Loucy (cell line): ENCODE measurements at regions not wholly inside any gene's neighbourhood (a gene's known extent, or its start where the extent isn't known, plus 50 kb on each side); places are given as distances from the start of the nearest gene placed in this dataset.

Source experiments
- H2AFZ ChIP-seq: fragments of 200-600 bp; sonication (generic); 2 replicates; pipeline ENCODE4 v1.6.0; 2016; ENCODE audit warnings: antibody characterized with exemption, mild to moderate bottlenecking, low read length, moderate library complexity
- H3F3A ChIP-seq: fragments of 200-600 bp; 2 replicates; pipeline ENCODE4 v1.6.0; 2016; ENCODE audit warnings: antibody characterized with exemption, low read depth, mild to moderate bottlenecking
- H3K27me3 ChIP-seq: fragments of 200-600 bp; sonication (generic); 2 replicates; pipeline ENCODE4 v1.6.1; 2014; ENCODE audit warnings: low read length, mild to moderate bottlenecking; ENCODE audit not compliant: insufficient read depth, poor library complexity, severe bottlenecking
- H3K36me3 ChIP-seq: fragments of 200-600 bp; sonication (generic); 2 replicates; pipeline ENCODE4 v1.6.1; 2016; ENCODE audit warnings: low read length; ENCODE audit not compliant: insufficient read depth
- H3K4me1 ChIP-seq: fragments of 200-600 bp; sonication (generic); 2 replicates; pipeline ENCODE4 v1.5.1; 2014; ENCODE audit warnings: low read length, mild to moderate bottlenecking; ENCODE audit not compliant: insufficient read depth, poor library complexity, severe bottlenecking
- H3K4me2 ChIP-seq: fragments of 200-600 bp; sonication (generic); 2 replicates; pipeline ENCODE4 v1.6.0; 2014; ENCODE audit warnings: antibody characterized with exemption, low read length, low read depth, mild to moderate bottlenecking; ENCODE audit not compliant: poor library complexity, severe bottlenecking
- H3K4me3 ChIP-seq: fragments of 200-600 bp; sonication (generic); 2 replicates; pipeline ENCODE4 v1.5.1; 2014; ENCODE audit warnings: low read length, mild to moderate bottlenecking, mixed read lengths; ENCODE audit not compliant: poor library complexity, severe bottlenecking
- H3K79me2 ChIP-seq: fragments of 200-600 bp; sonication (generic); 2 replicates; pipeline ENCODE4 v1.6.1; 2014; ENCODE audit warnings: low read length; ENCODE audit not compliant: insufficient read depth
- H3K9ac ChIP-seq: fragments of 200-600 bp; sonication (generic); 2 replicates; pipeline ENCODE4 v1.6.0; 2014; ENCODE audit warnings: mild to moderate bottlenecking, low read depth, low read length, moderate library complexity; ENCODE audit not compliant: poor library complexity, severe bottlenecking
- H3K9me2 ChIP-seq: fragments of 200-600 bp; sonication (generic); replicated peaks from 2 replicates; pipeline ENCODE4 v1.6.1; 2016; ENCODE audit warnings: low read depth, low read length, mixed read lengths
- H3K9me3 ChIP-seq: fragments of 200-600 bp; sonication (generic); 2 replicates; pipeline ENCODE4 v1.6.1; 2014; ENCODE audit warnings: mild to moderate bottlenecking, antibody characterized with exemption, low read length, low read depth; ENCODE audit not compliant: insufficient read depth
- H4K20me1 ChIP-seq: fragments of 200-600 bp; sonication (generic); 2 replicates; pipeline ENCODE4 v1.6.0; 2014; ENCODE audit warnings: antibody characterized with exemption, low read length, mild to moderate bottlenecking; ENCODE audit not compliant: insufficient read depth, poor library complexity, severe bottlenecking
- CTCF ChIP-seq: fragments of 200-600 bp; sonication (generic); conservative IDR thresholded peaks from 2 replicates; pipeline ENCODE4 v1.5.1; 2014; ENCODE audit warnings: mild to moderate bottlenecking, antibody characterized with exemption, low read length
- EZH2phosphoT487 ChIP-seq: fragments of 200-600 bp; IDR thresholded peaks from 2 replicates; pipeline ENCODE4 v1.6.1; 2018; ENCODE audit warnings: antibody characterized with exemption, mild to moderate bottlenecking, moderate library complexity, borderline replicate concordance

GRCh38 chr5:168172760-168173223, 118.7 kb upstream of the WWC1 start:
- no peaks in the 10 kb centered on the region for H3K27me3 ChIP-seq
- no peak overlapping the region for H3K4me3 ChIP-seq
- H3K4me2 ChIP-seq = no peak overlapping the region
- H3K9me2 ChIP-seq = no peaks in the 10 kb centered on the region
- TF ChIP-seq CTCF (no peak), EZH2phosphoT487 (no peak)
- no peak overlapping the region for H2AFZ ChIP-seq
- no peak overlapping the region for H3K9ac ChIP-seq
- H3K4me1 ChIP-seq = no peaks in the 10 kb centered on the region
- no peaks in the 10 kb centered on the region for H3K79me2 ChIP-seq
- no peaks in the 10 kb centered on the region for H4K20me1 ChIP-seq
- no peaks in the 10 kb centered on the region for H3F3A ChIP-seq
- H3K9me3 ChIP-seq = no peaks in the 10 kb centered on the region
- no peaks in the 10 kb centered on the region for H3K36me3 ChIP-seq

- no peak overlapping the region for H3K4me3 ChIP-seq
- no peaks in the 10 kb centered on the region for H3F3A ChIP-seq
- H3K9me3 ChIP-seq = no peaks in the 10 kb centered on the region
- no peaks in the 10 kb centered on the region for H3K36me3 ChIP-seq
- H2AFZ ChIP-seq = no peak overlapping the region
- no peak overlapping the region for H3K9ac ChIP-seq
- no peak for TF ChIP-seq EZH2phosphoT487
- no peak for TF ChIP-seq CTCF
- H3K79me2 ChIP-seq = no peaks in the 10 kb centered on the region
- H3K9me2 ChIP-seq = no peaks in the 10 kb centered on the region
- H3K4me2 ChIP-seq = no peak overlapping the region
- no peaks in the 10 kb centered on the region for H3K27me3 ChIP-seq
- no peaks in the 10 kb centered on the region for H4K20me1 ChIP-seq
- H3K4me1 ChIP-seq = no peaks in the 10 kb centered on the region
Measured at GRCh38 chr5:168174376-168174775, 117.1 kb upstream of the WWC1 start.

- no peaks in the 10 kb centered on the region for H3F3A ChIP-seq
- H3K27me3 ChIP-seq = no peaks in the 10 kb centered on the region
- no peak for TF ChIP-seq EZH2phosphoT487
- H2AFZ ChIP-seq = no peak overlapping the region
- H3K79me2 ChIP-seq = no peaks in the 10 kb centered on the region
- no peaks in the 10 kb centered on the region for H3K4me1 ChIP-seq
- H4K20me1 ChIP-seq = no peaks in the 10 kb centered on the region
- H3K9me2 ChIP-seq = no peaks in the 10 kb centered on the region
- H3K4me3 ChIP-seq = no peak overlapping the region
- no peaks in the 10 kb centered on the region for H3K9me3 ChIP-seq
- no peak overlapping the region for H3K9ac ChIP-seq
- H3K4me2 ChIP-seq = no peak overlapping the region
- H3K36me3 ChIP-seq = no peaks in the 10 kb centered on the region
Measured at GRCh38 chr5:168176251-168176650, 115.2 kb upstream of the WWC1 start.

- Histone ChIP-seq H3K4me3 (no peak overlapping the region), H3K27me3 (no peaks in the 10 kb centered on the region)
- TF ChIP-seq CTCF (no peak), EZH2phosphoT487 (no peak)
Measured at GRCh38 chr5:168176941-168177340, 114.5 kb upstream of the WWC1 start.

More at GRCh38 chr5:168176941-168177340, 114.5 kb upstream of the WWC1 start:
- no peak overlapping the region for H3K9ac ChIP-seq
- no peaks in the 10 kb centered on the region for H3K9me3 ChIP-seq
- H3K79me2 ChIP-seq = no peaks in the 10 kb centered on the region
- no peak overlapping the region for H3K4me2 ChIP-seq
- H3K9me2 ChIP-seq = no peaks in the 10 kb centered on the region
- no peaks in the 10 kb centered on the region for H3K36me3 ChIP-seq
- H4K20me1 ChIP-seq = no peaks in the 10 kb centered on the region
- no peak overlapping the region for H2AFZ ChIP-seq
- H3K4me1 ChIP-seq = no peaks in the 10 kb centered on the region
- H3F3A ChIP-seq = no peaks in the 10 kb centered on the region
